HepG2 (cell line): ENCODE measurements at regions not wholly inside any gene's neighbourhood (a gene's known extent, or its start where the extent isn't known, plus 50 kb on each side); places are given as distances from the start of the nearest gene placed in this dataset.

Experiments
- FOSL2 ChIP-seq: sonication (generic); formaldehyde crosslinking; IDR thresholded peaks from 2 replicates; pipeline ENCODE4 v1.4.0; 2020; ENCODE audit warnings: missing genetic modification reagents
- FOXJ3 ChIP-seq: sonication (generic); formaldehyde crosslinking; IDR thresholded peaks from 2 replicates; pipeline ENCODE4 v1.4.0; 2020; ENCODE audit warnings: missing genetic modification reagents, mild to moderate bottlenecking, borderline replicate concordance
- FOXP1 ChIP-seq, 2 experiments: fragments of 450-650 bp in 1 of 2; IDR thresholded peaks; 2 replicates each; pipeline ENCODE4 v1.6.1; 2017 to 2018; ENCODE audit warnings: antibody characterized with exemption in 1 of 2
- NR2F2 ChIP-seq: IDR thresholded peaks from 2 replicates; pipeline ENCODE4 v1.6.1; 2012; ENCODE audit warnings: low read depth, inconsistent platforms, borderline replicate concordance
- ZEB1 ChIP-seq: IDR thresholded peaks from 2 replicates; pipeline ENCODE4 v1.6.1; 2012; ENCODE audit warnings: mild to moderate bottlenecking, low read depth, inconsistent platforms; ENCODE audit not compliant: insufficient replicate concordance
- ZNF318 ChIP-seq: sonication (generic); formaldehyde crosslinking; IDR thresholded peaks from 2 replicates; pipeline ENCODE4 v1.4.0; 2020; ENCODE audit warnings: mild to moderate bottlenecking, missing genetic modification reagents
- ZNF558 ChIP-seq: sonication (generic); formaldehyde crosslinking; IDR thresholded peaks from 2 replicates; pipeline ENCODE4 v1.9.0; 2022; ENCODE audit warnings: mild to moderate bottlenecking, missing genetic modification reagents, borderline replicate concordance
- TF ChIP-seq, protein P1 (sequence below): sonication (generic); formaldehyde crosslinking; IDR thresholded peaks from 2 replicates; pipeline ENCODE4 v1.5.0; 2020; ENCODE audit warnings: mild to moderate bottlenecking, missing genetic modification reagents, borderline replicate concordance
- TF ChIP-seq, protein P2 (sequence below): sonication (generic); formaldehyde crosslinking; IDR thresholded peaks from 2 replicates; pipeline ENCODE4 v1.4.0; 2020; ENCODE audit warnings: missing genetic modification reagents

- TF ChIP-seq FOXJ3 (CRISPR knock-in tag) (no peak), ZEB1 (peak; percentile 14), FOSL2 (CRISPR knock-in tag) (0 out of 2 replicates have a peak, but pooled peaks have one; percentile 6), FOXP1 (IDR thresholded peaks at IDR 0.05) (no peak), FOXP1 (CRISPR knock-in tag; IDR thresholded peaks at IDR 0.05) (no peak), NR2F2 (no peak), ZNF558 (no peak), ZNF318 (CRISPR knock-in tag) (no peak)
- TF ChIP-seq, protein P1, sequence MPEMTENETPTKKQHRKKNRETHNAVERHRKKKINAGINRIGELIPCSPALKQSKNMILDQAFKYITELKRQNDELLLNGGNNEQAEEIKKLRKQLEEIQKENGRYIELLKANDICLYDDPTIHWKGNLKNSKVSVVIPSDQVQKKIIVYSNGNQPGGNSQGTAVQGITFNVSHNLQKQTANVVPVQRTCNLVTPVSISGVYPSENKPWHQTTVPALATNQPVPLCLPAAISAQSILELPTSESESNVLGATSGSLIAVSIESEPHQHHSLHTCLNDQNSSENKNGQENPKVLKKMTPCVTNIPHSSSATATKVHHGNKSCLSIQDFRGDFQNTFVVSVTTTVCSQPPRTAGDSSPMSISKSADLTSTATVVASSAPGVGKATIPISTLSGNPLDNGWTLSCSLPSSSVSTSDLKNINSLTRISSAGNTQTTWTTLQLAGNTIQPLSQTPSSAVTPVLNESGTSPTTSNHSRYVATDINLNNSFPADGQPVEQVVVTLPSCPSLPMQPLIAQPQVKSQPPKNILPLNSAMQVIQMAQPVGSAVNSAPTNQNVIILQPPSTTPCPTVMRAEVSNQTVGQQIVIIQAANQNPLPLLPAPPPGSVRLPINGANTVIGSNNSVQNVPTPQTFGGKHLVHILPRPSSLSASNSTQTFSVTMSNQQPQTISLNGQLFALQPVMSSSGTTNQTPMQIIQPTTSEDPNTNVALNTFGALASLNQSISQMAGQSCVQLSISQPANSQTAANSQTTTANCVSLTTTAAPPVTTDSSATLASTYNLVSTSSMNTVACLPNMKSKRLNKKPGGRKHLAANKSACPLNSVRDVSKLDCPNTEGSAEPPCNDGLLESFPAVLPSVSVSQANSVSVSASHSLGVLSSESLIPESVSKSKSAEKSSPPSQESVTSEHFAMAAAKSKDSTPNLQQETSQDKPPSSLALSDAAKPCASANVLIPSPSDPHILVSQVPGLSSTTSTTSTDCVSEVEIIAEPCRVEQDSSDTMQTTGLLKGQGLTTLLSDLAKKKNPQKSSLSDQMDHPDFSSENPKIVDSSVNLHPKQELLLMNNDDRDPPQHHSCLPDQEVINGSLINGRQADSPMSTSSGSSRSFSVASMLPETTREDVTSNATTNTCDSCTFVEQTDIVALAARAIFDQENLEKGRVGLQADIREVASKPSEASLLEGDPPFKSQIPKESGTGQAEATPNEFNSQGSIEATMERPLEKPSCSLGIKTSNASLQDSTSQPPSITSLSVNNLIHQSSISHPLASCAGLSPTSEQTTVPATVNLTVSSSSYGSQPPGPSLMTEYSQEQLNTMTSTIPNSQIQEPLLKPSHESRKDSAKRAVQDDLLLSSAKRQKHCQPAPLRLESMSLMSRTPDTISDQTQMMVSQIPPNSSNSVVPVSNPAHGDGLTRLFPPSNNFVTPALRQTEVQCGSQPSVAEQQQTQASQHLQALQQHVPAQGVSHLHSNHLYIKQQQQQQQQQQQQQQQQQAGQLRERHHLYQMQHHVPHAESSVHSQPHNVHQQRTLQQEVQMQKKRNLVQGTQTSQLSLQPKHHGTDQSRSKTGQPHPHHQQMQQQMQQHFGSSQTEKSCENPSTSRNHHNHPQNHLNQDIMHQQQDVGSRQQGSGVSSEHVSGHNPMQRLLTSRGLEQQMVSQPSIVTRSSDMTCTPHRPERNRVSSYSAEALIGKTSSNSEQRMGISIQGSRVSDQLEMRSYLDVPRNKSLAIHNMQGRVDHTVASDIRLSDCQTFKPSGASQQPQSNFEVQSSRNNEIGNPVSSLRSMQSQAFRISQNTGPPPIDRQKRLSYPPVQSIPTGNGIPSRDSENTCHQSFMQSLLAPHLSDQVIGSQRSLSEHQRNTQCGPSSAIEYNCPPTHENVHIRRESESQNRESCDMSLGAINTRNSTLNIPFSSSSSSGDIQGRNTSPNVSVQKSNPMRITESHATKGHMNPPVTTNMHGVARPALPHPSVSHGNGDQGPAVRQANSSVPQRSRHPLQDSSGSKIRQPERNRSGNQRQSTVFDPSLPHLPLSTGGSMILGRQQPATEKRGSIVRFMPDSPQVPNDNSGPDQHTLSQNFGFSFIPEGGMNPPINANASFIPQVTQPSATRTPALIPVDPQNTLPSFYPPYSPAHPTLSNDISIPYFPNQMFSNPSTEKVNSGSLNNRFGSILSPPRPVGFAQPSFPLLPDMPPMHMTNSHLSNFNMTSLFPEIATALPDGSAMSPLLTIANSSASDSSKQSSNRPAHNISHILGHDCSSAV (CRISPR knock-in tag) = no peak
- TF ChIP-seq, protein P2, sequence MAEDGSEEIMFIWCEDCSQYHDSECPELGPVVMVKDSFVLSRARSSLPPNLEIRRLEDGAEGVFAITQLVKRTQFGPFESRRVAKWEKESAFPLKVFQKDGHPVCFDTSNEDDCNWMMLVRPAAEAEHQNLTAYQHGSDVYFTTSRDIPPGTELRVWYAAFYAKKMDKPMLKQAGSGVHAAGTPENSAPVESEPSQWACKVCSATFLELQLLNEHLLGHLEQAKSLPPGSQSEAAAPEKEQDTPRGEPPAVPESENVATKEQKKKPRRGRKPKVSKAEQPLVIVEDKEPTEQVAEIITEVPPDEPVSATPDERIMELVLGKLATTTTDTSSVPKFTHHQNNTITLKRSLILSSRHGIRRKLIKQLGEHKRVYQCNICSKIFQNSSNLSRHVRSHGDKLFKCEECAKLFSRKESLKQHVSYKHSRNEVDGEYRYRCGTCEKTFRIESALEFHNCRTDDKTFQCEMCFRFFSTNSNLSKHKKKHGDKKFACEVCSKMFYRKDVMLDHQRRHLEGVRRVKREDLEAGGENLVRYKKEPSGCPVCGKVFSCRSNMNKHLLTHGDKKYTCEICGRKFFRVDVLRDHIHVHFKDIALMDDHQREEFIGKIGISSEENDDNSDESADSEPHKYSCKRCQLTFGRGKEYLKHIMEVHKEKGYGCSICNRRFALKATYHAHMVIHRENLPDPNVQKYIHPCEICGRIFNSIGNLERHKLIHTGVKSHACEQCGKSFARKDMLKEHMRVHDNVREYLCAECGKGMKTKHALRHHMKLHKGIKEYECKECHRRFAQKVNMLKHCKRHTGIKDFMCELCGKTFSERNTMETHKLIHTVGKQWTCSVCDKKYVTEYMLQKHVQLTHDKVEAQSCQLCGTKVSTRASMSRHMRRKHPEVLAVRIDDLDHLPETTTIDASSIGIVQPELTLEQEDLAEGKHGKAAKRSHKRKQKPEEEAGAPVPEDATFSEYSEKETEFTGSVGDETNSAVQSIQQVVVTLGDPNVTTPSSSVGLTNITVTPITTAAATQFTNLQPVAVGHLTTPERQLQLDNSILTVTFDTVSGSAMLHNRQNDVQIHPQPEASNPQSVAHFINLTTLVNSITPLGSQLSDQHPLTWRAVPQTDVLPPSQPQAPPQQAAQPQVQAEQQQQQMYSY (CRISPR knock-in tag) = no peak
These were observed 73.7 kb upstream of the MEDAG start (continued) for GRCh38 chr13:30832377-30832776.
